ENCODE measurements at regions not wholly inside any gene's neighbourhood (a gene's known extent, or its start where the extent isn't known, plus 50 kb on each side); places are given as distances from the start of the nearest gene placed in this dataset.
"Not testable (repeated sequence)": the region's sequence is repeated elsewhere in the genome, so short reads cannot be mapped to it uniquely, and the experiment has no call there.

DNA sequence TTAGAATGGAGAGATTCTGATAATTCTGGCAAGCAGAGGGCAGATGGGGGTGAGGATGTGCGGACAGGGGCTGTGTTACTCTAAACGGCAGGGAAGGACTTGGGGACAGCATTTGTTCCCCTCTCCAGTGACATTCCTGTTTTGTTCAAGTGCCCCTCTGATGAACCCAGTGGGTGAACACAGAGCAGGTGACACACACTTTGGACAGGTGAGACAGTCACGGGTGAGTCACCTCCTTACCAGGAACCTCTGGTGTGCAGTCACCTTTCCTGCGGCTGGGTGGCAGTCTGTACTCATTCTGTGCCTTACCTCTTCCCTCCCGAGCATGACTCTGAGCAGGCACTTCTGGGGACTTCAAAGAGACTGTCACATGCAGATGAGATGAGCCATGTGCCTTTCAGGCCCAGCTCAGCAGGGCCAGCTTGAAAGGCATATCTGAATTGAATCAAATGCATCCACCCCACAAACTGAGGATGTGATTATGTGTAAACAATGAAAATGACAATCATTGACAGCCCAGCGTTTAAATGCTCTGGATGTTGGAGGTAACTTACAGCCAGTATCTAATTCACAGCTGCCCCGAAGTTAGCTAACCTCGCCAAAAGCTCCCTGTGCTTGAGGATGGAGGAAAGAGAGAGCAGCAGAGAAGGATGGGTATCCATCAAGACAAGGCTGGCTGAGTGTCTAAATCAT, 362.4 kb downstream of the BCL2L11 start:
- TF ChIP-seq, protein P1, sequence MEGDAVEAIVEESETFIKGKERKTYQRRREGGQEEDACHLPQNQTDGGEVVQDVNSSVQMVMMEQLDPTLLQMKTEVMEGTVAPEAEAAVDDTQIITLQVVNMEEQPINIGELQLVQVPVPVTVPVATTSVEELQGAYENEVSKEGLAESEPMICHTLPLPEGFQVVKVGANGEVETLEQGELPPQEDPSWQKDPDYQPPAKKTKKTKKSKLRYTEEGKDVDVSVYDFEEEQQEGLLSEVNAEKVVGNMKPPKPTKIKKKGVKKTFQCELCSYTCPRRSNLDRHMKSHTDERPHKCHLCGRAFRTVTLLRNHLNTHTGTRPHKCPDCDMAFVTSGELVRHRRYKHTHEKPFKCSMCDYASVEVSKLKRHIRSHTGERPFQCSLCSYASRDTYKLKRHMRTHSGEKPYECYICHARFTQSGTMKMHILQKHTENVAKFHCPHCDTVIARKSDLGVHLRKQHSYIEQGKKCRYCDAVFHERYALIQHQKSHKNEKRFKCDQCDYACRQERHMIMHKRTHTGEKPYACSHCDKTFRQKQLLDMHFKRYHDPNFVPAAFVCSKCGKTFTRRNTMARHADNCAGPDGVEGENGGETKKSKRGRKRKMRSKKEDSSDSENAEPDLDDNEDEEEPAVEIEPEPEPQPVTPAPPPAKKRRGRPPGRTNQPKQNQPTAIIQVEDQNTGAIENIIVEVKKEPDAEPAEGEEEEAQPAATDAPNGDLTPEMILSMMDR (IDR thresholded peaks at IDR 0.05), result not testable (repeated sequence)
- TF ChIP-seq POLR2A (IDR thresholded peaks at IDR 0.05), result not testable (repeated sequence)

All from gastroesophageal sphincter (tissue), 3 donors.